A673 (cell line): ENCODE measurements at regions not wholly inside any gene's neighbourhood (a gene's known extent, or its start where the extent isn't known, plus 50 kb on each side); places are given as distances from the start of the nearest gene placed in this dataset.

Experiments used
- BruUV-seq: library from RNA; stranded (reverse); fragments of 400-500 nt; replicated peaks from 2 replicates; lab custom pipeline; 2021; lab: Mats Ljungman, UMichigan
- CTCF ChIA-PET: fragments of 300-600 bp; sonication (Branson Sonifier 250); formaldehyde crosslinking; loops from one replicate; lab custom pipeline; 2022; ENCODE audit warnings: antibody characterized with exemption; lab: Charles Lee
- POLR2A ChIA-PET: fragments of 300-600 bp; sonication (Branson Sonifier 250); formaldehyde crosslinking; loops from one replicate; lab custom pipeline; 2022; ENCODE audit warnings: antibody characterized with exemption; ENCODE audit not compliant: low non-redundant PET; lab: Charles Lee
- DNase-seq: peaks from one replicate; pipeline ENCODE4 v3.0.0-alpha.2; 2015; ENCODE audit warnings: low spot score
- H3K27ac ChIP-seq: fragments of 200-600 bp; sonication (generic); 2 replicates; pipeline ENCODE4 v1.5.1; 2016; ENCODE audit warnings: mixed run types, low read depth, mild to moderate bottlenecking, mixed read lengths, antibody characterized with exemption, low read length; ENCODE audit not compliant: poor library complexity, severe bottlenecking
- H3K27me3 ChIP-seq: fragments of 200-600 bp; sonication (generic); replicated peaks from 2 replicates; pipeline ENCODE4 v1.6.1; 2017; ENCODE audit warnings: mixed run types, low read depth, mild to moderate bottlenecking, mixed read lengths, antibody characterized with exemption, low read length; ENCODE audit not compliant: insufficient read depth, poor library complexity
- H3K36me3 ChIP-seq: fragments of 200-600 bp; sonication (generic); 2 replicates; pipeline ENCODE4 v1.6.1; 2016; ENCODE audit warnings: mixed run types, mild to moderate bottlenecking, mixed read lengths, antibody characterized with exemption, low read length; ENCODE audit not compliant: insufficient read depth, poor library complexity, severe bottlenecking
- H3K4me1 ChIP-seq: fragments of 200-600 bp; sonication (generic); 2 replicates; pipeline ENCODE4 v1.6.1; 2017; ENCODE audit warnings: mixed run types, mild to moderate bottlenecking, mixed read lengths, antibody characterized with exemption, low read length; ENCODE audit not compliant: insufficient read depth, poor library complexity, severe bottlenecking
- H3K4me3 ChIP-seq: fragments of 200-600 bp; sonication (generic); 2 replicates; pipeline ENCODE4 v1.5.1; 2016; ENCODE audit warnings: low read depth, mixed run types, mild to moderate bottlenecking, mixed read lengths, low read length; ENCODE audit not compliant: poor library complexity, severe bottlenecking
- H3K9me3 ChIP-seq: fragments of 200-600 bp; sonication (generic); 2 replicates; pipeline ENCODE4 v1.6.1; 2016; ENCODE audit warnings: mixed run types, low read depth, mild to moderate bottlenecking, mixed read lengths, antibody characterized with exemption, low read length; ENCODE audit not compliant: poor library complexity, severe bottlenecking
- EZH2 ChIP-seq: fragments of 200-600 bp; sonication (generic); IDR thresholded peaks from 2 replicates; pipeline ENCODE4 v1.6.1; 2017; ENCODE audit warnings: borderline replicate concordance, low read depth, mild to moderate bottlenecking, mixed read lengths, antibody characterized with exemption, low read length; ENCODE audit not compliant: poor library complexity, severe bottlenecking
- intact Hi-C: fragments of 100-400 bp; cut with micrococcal nuclease; formaldehyde crosslinking; loops from one replicate; pipeline ENCODE4 v1.10.0; 2022; ENCODE audit not compliant: unreplicated experiment
- TF ChIP-seq, protein P1 (sequence below): fragments of 300-800, 200-600 bp; sonication (generic); conservative IDR thresholded peaks from 2 replicates; pipeline ENCODE4 v1.5.1; 2017; ENCODE audit warnings: low read depth, mild to moderate bottlenecking, antibody characterized with exemption, low read length, moderate library complexity, mixed read lengths

- Histone ChIP-seq H3K4me1 (no peaks in the 10 kb centered on the region), H3K4me3 (no peak overlapping the region), H3K27ac (no peak overlapping the region), H3K27me3 (peaks cover 27% of the 10 kb centered on the region), H3K36me3 (no peaks in the 10 kb centered on the region), H3K9me3 (no peaks in the 10 kb centered on the region)
- CTCF ChIA-PET: no interaction called here
- DNase-seq: no peak
- intact Hi-C loops: loop anchor here (10.0 kb wide), 1 partner anchor 1308 kb away; no protein-coding TSS in a partner anchor
- TF ChIP-seq, protein P1, sequence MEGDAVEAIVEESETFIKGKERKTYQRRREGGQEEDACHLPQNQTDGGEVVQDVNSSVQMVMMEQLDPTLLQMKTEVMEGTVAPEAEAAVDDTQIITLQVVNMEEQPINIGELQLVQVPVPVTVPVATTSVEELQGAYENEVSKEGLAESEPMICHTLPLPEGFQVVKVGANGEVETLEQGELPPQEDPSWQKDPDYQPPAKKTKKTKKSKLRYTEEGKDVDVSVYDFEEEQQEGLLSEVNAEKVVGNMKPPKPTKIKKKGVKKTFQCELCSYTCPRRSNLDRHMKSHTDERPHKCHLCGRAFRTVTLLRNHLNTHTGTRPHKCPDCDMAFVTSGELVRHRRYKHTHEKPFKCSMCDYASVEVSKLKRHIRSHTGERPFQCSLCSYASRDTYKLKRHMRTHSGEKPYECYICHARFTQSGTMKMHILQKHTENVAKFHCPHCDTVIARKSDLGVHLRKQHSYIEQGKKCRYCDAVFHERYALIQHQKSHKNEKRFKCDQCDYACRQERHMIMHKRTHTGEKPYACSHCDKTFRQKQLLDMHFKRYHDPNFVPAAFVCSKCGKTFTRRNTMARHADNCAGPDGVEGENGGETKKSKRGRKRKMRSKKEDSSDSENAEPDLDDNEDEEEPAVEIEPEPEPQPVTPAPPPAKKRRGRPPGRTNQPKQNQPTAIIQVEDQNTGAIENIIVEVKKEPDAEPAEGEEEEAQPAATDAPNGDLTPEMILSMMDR: no peak
- no peak for TF ChIP-seq EZH2
- BruUV-seq: no TSS peak
- POLR2A ChIA-PET: no interaction called here
Measured at GRCh38 chr1:214216779-214217178, 64.2 kb upstream of the SMYD2 start.

GRCh38 chr1:214219902-214220301, 61.1 kb upstream of the SMYD2 start:
- Histone ChIP-seq H3K27me3 (peaks cover 27% of the 10 kb centered on the region), H3K9me3 (no peaks in the 10 kb centered on the region), H3K4me3 (no peak overlapping the region), H3K36me3 (no peaks in the 10 kb centered on the region), H3K27ac (no peak overlapping the region), H3K4me1 (no peaks in the 10 kb centered on the region)
- DNase-seq: no peak
- ChIA-PET POLR2A (no interaction called here), CTCF (no interaction called here)
- TF ChIP-seq, protein P1: no peak
- TF ChIP-seq EZH2: no peak
- BruUV-seq: no TSS peak
- intact Hi-C loops: loop anchor here (10.0 kb wide), 1 partner anchor 1305 kb away; no protein-coding TSS in a partner anchor

DNA sequence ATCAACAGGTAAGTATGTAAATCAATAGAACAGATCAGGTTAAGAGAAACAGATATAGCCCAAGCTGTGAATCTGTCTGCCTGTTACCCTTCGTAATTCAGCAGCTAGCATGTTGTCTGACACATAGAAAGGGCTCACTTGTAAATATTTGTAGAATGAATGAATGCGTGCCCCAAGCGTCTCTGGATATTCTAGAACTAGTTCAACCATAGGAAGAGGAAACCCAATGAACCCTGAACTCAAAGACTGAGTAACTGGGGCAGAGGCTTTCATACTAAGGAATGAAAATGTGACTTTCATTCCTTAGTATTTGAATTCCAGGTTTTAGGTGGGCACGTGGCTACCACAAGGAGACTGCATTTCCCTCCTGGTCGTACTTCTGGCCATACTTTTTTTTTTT, 60.1 kb upstream of the SMYD2 start:
- ChIA-PET POLR2A (no interaction called here), CTCF (no interaction called here)
- Histone ChIP-seq H3K27ac (no peak overlapping the region), H3K27me3 (peaks cover 27% of the 10 kb centered on the region), H3K4me1 (no peaks in the 10 kb centered on the region), H3K9me3 (no peaks in the 10 kb centered on the region), H3K36me3 (no peaks in the 10 kb centered on the region), H3K4me3 (no peak overlapping the region)
- BruUV-seq: no TSS peak
- no peak for TF ChIP-seq EZH2
- TF ChIP-seq, protein P1: no peak
- intact Hi-C loops: no loop called here
- no peak for DNase-seq
